Stomach (tissue), 4 donors: ENCODE measurements at regions not wholly inside any gene's neighbourhood (a gene's known extent, or its start where the extent isn't known, plus 50 kb on each side); places are given as distances from the start of the nearest gene placed in this dataset.

Experiments
- EP300 ChIP-seq: sonication (generic); formaldehyde crosslinking; IDR thresholded peaks from one replicate; pipeline ENCODE4 v1.6.1; 2017; ENCODE audit warnings: antibody characterized with exemption
- POLR2A ChIP-seq, 4 donors: fragments of 450-650 bp; IDR thresholded peaks; one replicate each; pipeline ENCODE4 v1.6.1; 2016; ENCODE audit warnings: antibody characterized with exemption in 4 of 4, control low read depth in 2 of 4, mild to moderate bottlenecking in 1 of 4, moderate library complexity in 1 of 4
- POLR2AphosphoS5 ChIP-seq, 3 donors: sonication (generic); formaldehyde crosslinking; IDR thresholded peaks; one replicate each; pipeline ENCODE4 v1.6.1; 2016; ENCODE audit warnings: antibody characterized with exemption in 3 of 3
- TF ChIP-seq, protein P1 (sequence below), 7 experiments: fragments of 450-650 bp in 4 of 7; fragments of 200-600 bp in 3 of 7; sonication (generic) in 3 of 7; IDR thresholded peaks; one replicate each; pipeline ENCODE4 v1.5.1; 2016 to 2019; ENCODE audit warnings: antibody characterized with exemption in 7 of 7, control low read depth in 2 of 7, mild to moderate bottlenecking in 1 of 7

- TF ChIP-seq, protein P1, sequence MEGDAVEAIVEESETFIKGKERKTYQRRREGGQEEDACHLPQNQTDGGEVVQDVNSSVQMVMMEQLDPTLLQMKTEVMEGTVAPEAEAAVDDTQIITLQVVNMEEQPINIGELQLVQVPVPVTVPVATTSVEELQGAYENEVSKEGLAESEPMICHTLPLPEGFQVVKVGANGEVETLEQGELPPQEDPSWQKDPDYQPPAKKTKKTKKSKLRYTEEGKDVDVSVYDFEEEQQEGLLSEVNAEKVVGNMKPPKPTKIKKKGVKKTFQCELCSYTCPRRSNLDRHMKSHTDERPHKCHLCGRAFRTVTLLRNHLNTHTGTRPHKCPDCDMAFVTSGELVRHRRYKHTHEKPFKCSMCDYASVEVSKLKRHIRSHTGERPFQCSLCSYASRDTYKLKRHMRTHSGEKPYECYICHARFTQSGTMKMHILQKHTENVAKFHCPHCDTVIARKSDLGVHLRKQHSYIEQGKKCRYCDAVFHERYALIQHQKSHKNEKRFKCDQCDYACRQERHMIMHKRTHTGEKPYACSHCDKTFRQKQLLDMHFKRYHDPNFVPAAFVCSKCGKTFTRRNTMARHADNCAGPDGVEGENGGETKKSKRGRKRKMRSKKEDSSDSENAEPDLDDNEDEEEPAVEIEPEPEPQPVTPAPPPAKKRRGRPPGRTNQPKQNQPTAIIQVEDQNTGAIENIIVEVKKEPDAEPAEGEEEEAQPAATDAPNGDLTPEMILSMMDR (IDR thresholded peaks at IDR 0.05) = no peak
- TF ChIP-seq POLR2A (IDR thresholded peaks at IDR 0.05) (no peak), EP300 (no peak), POLR2AphosphoS5 (IDR thresholded peaks at IDR 0.05) (no peak)
Measured at GRCh38 chr5:53368516-53368915, 111.9 kb upstream of the FST start.
